Testis (tissue), 2 donors: ENCODE measurements at regions not wholly inside any gene's neighbourhood (a gene's known extent, or its start where the extent isn't known, plus 50 kb on each side); places are given as distances from the start of the nearest gene placed in this dataset.

Source experiments
- DNase-seq: peaks from one replicate; pipeline ENCODE4 v3.0.0-alpha.2; 2019
- H3K27ac ChIP-seq, 2 donors: fragments of 200-600 bp; sonication (generic); one replicate each; pipeline ENCODE4 v1.5.1; 2019
- H3K27me3 ChIP-seq: fragments of 200-600 bp; sonication (generic); one replicate; pipeline ENCODE4 v1.5.1; 2019
- H3K36me3 ChIP-seq: fragments of 200-600 bp; sonication (generic); one replicate; pipeline ENCODE4 v1.5.1; 2017; ENCODE audit warnings: low read depth; ENCODE audit errors: missing control alignments
- H3K4me1 ChIP-seq: fragments of 200-600 bp; sonication (generic); one replicate; pipeline ENCODE4 v1.5.1; 2019
- H3K4me3 ChIP-seq, 2 donors: fragments of 200-600 bp; sonication (generic); one replicate each; pipeline ENCODE4 v1.5.1; 2017 to 2019
- H3K9me3 ChIP-seq: fragments of 200-600 bp; sonication (generic); one replicate; pipeline ENCODE4 v1.5.1; 2017
- CTCF ChIP-seq, 3 experiments: fragments of 450-650 bp in 2 of 3; fragments of 200-600 bp in 1 of 3; sonication (generic) in 1 of 3; IDR thresholded peaks; one replicate each; pipeline ENCODE4 v1.5.1; 2016 to 2019; ENCODE audit warnings: antibody characterized with exemption in 3 of 3, mild to moderate bottlenecking in 2 of 3, moderate library complexity in 1 of 3
- POLR2A ChIP-seq: fragments of 450-650 bp; IDR thresholded peaks from one replicate; pipeline ENCODE4 v1.6.1; 2017; ENCODE audit warnings: antibody characterized with exemption, mild to moderate bottlenecking, moderate library complexity
- WGBS, 2 donors: methylation state at CpG; one replicate each; pipeline ENCODE4 v1.1.5; 2018; 5-methylcytosine and 5-hydroxymethylcytosine counted together
- intact Hi-C: fragments of 100-400 bp; cut with DNase I; formaldehyde crosslinking; loops from one replicate; pipeline ENCODE4 v1.15.1; 2023; ENCODE audit warnings: low total_unique reads

- Histone ChIP-seq H3K9me3 (no peaks in the 10 kb centered on the region), H3K4me3 (no peak overlapping the region), H3K36me3 (no peaks in the 10 kb centered on the region), H3K27me3 (no peaks in the 10 kb centered on the region), H3K4me1 (no peaks in the 10 kb centered on the region), H3K27ac (no peak overlapping the region)
- 94 to 98% methylated on average over 4 of the region's 4 CpGs for WGBS, 2 donors
- DNase-seq = no peak
- TF ChIP-seq POLR2A = no peak
- no peak for TF ChIP-seq CTCF (IDR thresholded peaks at IDR 0.05)
- intact Hi-C loops = no loop called here
These were observed 164.4 kb downstream of the CDH26 start for GRCh38 chr20:60122671-60123070.

- no peak for DNase-seq
- Histone ChIP-seq H3K4me3 (no peak overlapping the region), H3K4me1 (no peaks in the 10 kb centered on the region), H3K9me3 (no peaks in the 10 kb centered on the region), H3K36me3 (no peaks in the 10 kb centered on the region), H3K27ac (no peak overlapping the region), H3K27me3 (no peaks in the 10 kb centered on the region)
- TF ChIP-seq POLR2A (no peak), CTCF (IDR thresholded peaks at IDR 0.05) (no peak)
- intact Hi-C loops = no loop called here
- WGBS, 2 donors = 83 to 89% methylated on average over 3 to 8 of the region's 8 CpGs
These were observed 164.9 kb downstream of the CDH26 start for GRCh38 chr20:60123096-60123495.

GRCh38 chr20:60123652-60124051, 165.4 kb downstream of the CDH26 start:
- Histone ChIP-seq H3K36me3 (no peaks in the 10 kb centered on the region), H3K27me3 (no peaks in the 10 kb centered on the region), H3K9me3 (no peaks in the 10 kb centered on the region), H3K4me1 (no peaks in the 10 kb centered on the region), H3K27ac (no peak overlapping the region), H3K4me3 (no peak overlapping the region)
- DNase-seq = no peak
- intact Hi-C loops = no loop called here
- TF ChIP-seq CTCF (IDR thresholded peaks at IDR 0.05) = no peak
- no peak for TF ChIP-seq POLR2A
- WGBS, 2 donors = 87 to 95% methylated on average over 4 of the region's 4 CpGs

- TF ChIP-seq CTCF (IDR thresholded peaks at IDR 0.05) (no peak), POLR2A (no peak)
- H3K27me3 ChIP-seq = no peaks in the 10 kb centered on the region
- no peak for DNase-seq
- intact Hi-C loops = no loop called here
- no peak overlapping the region for H3K4me3 ChIP-seq
- no peaks in the 10 kb centered on the region for H3K4me1 ChIP-seq
- no peaks in the 10 kb centered on the region for H3K36me3 ChIP-seq
- 73 to 74% methylated on average over 3 of the region's 3 CpGs for WGBS, 2 donors
- no peaks in the 10 kb centered on the region for H3K9me3 ChIP-seq
- H3K27ac ChIP-seq = no peak overlapping the region
These were observed 166.7 kb downstream of the CDH26 start for GRCh38 chr20:60124776-60125381.

- Histone ChIP-seq H3K36me3 (no peaks in the 10 kb centered on the region), H3K27me3 (no peaks in the 10 kb centered on the region), H3K4me3 (no peak overlapping the region), H3K9me3 (no peaks in the 10 kb centered on the region), H3K4me1 (no peaks in the 10 kb centered on the region), H3K27ac (no peak overlapping the region)
- no peak for TF ChIP-seq CTCF (IDR thresholded peaks at IDR 0.05)
- no peak for TF ChIP-seq POLR2A
- 92% methylated on average over 8 of the region's 8 CpGs for WGBS, 2 donors
- intact Hi-C loops = no loop called here
- DNase-seq = no peak
These were observed 167.3 kb downstream of the CDH26 start for GRCh38 chr20:60125513-60125912.
